Right atrium auricular region (tissue), 2 donors: ENCODE measurements at regions not wholly inside any gene's neighbourhood (a gene's known extent, or its start where the extent isn't known, plus 50 kb on each side); places are given as distances from the start of the nearest gene placed in this dataset.
"Not testable (repeated sequence)": the region's sequence is repeated elsewhere in the genome, so short reads cannot be mapped to it uniquely, and the experiment has no call there.

ENCODE experiments used
- DNase-seq: peaks from one replicate; pipeline ENCODE4 v3.0.0-alpha.2; 2019; ENCODE audit warnings: low spot score
- H3K27ac ChIP-seq, 2 donors: fragments of 200-600 bp; sonication (generic); 1 replicate in 1 of 2; 2 replicates in 1 of 2; pipeline ENCODE4 v1.5.1; 2016 to 2019
- H3K27me3 ChIP-seq, 2 donors: fragments of 200-600 bp; sonication (generic); one replicate each; pipeline versions ENCODE4 v1.5.1 to v1.6.0; 2017 to 2019
- H3K36me3 ChIP-seq: fragments of 200-600 bp; sonication (generic); one replicate; pipeline ENCODE4 v1.5.1; 2016
- H3K4me1 ChIP-seq, 2 donors: fragments of 200-600 bp; sonication (generic); one replicate each; pipeline versions ENCODE4 v1.5.1 to v1.6.0; 2017 to 2019
- H3K4me3 ChIP-seq, 2 donors: fragments of 200-600 bp; sonication (generic); 1 replicate in 1 of 2; 2 replicates in 1 of 2; pipeline ENCODE4 v1.5.1; 2017 to 2019; ENCODE audit warnings: mild to moderate bottlenecking in 1 of 2, moderate library complexity in 1 of 2
- H3K9me3 ChIP-seq, 2 donors: fragments of 200-600 bp; sonication (generic); one replicate each; pipeline ENCODE4 v1.5.1; 2019
- TF ChIP-seq, protein P1 (sequence below), 2 donors: fragments of 200-600 bp; sonication (generic); IDR thresholded peaks; one replicate each; pipeline ENCODE4 v1.5.1; 2019; ENCODE audit warnings: antibody characterized with exemption in 2 of 2

DNA sequence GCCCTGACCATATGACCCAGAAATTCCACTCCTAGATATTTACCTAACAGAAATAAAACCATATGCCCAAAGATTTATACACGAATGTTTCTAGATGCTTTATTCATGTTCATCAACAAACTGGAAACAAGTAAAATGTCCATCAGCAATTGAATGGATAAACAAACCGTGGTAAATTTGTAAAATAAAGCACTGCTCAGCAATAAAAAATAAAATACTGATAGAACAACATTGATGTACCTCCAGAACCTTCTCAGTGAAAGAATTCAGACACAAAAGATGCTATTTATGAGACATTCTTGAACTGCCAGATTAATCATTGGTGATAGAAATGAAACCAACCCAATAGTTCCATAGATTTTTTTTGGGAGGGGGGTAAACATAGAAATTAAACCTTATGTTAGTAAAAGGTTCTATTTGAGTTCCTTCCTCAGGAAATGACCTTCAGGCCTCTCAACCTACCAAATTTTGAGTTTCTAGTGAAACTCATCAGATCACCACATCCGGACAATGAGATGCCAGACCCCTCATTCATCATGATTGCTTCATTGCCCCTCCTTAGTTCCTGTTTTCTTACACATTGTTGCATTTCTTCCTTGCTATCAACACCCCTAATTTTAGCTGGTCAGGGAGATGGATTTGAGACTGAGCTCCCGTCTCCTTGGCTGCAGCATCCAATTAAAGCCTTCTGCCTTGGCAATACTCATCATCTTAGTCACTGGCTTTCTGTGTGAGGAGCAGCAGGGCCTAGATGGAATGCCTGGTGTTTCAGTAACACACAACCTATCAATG lies 203.5 kb downstream of the LPIN1 start:
- Histone ChIP-seq H3K27ac (no peak overlapping the region), H3K4me3 (no peak overlapping the region), H3K27me3 (no peaks in the 10 kb centered on the region), H3K36me3 (no peaks in the 10 kb centered on the region), H3K9me3 (no peaks in the 10 kb centered on the region), H3K4me1 (no peaks in the 10 kb centered on the region)
- DNase-seq, result no peak
- TF ChIP-seq, protein P1, sequence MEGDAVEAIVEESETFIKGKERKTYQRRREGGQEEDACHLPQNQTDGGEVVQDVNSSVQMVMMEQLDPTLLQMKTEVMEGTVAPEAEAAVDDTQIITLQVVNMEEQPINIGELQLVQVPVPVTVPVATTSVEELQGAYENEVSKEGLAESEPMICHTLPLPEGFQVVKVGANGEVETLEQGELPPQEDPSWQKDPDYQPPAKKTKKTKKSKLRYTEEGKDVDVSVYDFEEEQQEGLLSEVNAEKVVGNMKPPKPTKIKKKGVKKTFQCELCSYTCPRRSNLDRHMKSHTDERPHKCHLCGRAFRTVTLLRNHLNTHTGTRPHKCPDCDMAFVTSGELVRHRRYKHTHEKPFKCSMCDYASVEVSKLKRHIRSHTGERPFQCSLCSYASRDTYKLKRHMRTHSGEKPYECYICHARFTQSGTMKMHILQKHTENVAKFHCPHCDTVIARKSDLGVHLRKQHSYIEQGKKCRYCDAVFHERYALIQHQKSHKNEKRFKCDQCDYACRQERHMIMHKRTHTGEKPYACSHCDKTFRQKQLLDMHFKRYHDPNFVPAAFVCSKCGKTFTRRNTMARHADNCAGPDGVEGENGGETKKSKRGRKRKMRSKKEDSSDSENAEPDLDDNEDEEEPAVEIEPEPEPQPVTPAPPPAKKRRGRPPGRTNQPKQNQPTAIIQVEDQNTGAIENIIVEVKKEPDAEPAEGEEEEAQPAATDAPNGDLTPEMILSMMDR (IDR thresholded peaks at IDR 0.05), result no peak

DNA sequence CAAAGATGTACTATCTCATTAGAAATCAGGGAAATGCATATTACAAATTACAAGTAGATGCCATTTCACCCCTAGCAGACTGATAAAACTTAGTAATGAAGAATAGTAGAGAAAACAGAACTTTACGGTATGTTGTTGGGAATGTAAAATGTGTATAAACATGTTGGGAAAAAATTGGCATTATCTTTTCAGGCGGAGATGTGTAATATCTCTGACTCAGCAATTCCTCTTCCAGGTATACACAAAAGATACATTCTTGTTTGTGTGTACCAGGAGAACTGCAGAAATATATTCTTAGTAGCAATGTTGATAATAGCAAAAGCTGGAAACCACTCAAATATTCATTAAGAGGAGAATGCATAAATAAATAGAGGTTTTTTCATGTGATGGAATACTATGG lies 204.5 kb downstream of the LPIN1 start:
- Histone ChIP-seq H3K9me3 (no peaks in the 10 kb centered on the region), H3K4me1 (no peaks in the 10 kb centered on the region), H3K27me3 (no peaks in the 10 kb centered on the region), H3K27ac (no peak overlapping the region), H3K4me3 (no peak overlapping the region), H3K36me3 (no peaks in the 10 kb centered on the region)
- no peak for DNase-seq
- TF ChIP-seq, protein P1 (IDR thresholded peaks at IDR 0.05), result no peak

DNA sequence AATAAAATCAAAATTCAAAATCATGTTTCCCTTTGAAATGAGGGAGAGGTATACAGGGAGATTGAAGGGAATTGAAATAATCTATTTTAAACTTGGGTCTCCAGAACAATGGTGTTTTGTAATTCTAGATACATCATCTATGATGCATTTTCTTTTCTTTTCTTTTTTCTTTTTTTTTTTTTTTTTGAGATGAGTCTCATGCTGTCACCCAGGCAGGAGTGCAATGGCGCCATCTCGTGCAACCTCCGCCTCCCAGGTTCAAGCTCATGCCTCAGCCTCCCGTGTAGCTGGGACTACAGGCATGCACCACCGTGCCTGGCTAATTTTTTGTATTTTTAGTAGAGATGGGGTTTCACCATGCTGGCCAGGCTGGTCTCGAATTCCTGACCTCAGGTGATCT lies 205.1 kb downstream of the LPIN1 start:
- not testable (repeated sequence) for DNase-seq, H3K4me1 ChIP-seq, H3K27ac ChIP-seq, H3K36me3 ChIP-seq, H3K4me3 ChIP-seq, H3K9me3 ChIP-seq, H3K27me3 ChIP-seq

DNA sequence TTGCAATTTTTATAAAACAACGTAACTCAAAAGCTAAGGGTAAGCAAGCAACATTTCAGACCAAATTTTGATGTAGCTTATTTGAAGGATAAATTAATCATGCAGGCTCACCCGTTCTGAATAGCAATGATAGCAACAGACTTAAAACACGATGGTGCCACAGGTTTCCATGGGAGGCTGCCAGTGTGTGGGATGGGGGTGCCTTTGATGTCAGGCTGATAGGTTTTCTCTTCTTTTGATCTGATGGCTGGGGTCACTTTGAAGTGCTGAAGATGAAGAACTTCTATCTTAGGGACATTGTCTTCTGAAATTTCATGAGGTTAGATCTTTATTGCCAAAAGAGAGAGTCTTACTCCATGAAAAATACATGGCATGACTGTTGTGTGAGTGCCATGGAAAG lies 206.8 kb downstream of the LPIN1 start:
- H3K4me3 ChIP-seq, result no peak overlapping the region
- H3K27ac ChIP-seq, result no peak overlapping the region
- TF ChIP-seq, protein P1 (IDR thresholded peaks at IDR 0.05), result no peak
- H3K27me3 ChIP-seq, result no peaks in the 10 kb centered on the region
- no peaks in the 10 kb centered on the region for H3K9me3 ChIP-seq
- DNase-seq, result no peak
- H3K4me1 ChIP-seq, result no peaks in the 10 kb centered on the region
- H3K36me3 ChIP-seq, result no peaks in the 10 kb centered on the region

DNA sequence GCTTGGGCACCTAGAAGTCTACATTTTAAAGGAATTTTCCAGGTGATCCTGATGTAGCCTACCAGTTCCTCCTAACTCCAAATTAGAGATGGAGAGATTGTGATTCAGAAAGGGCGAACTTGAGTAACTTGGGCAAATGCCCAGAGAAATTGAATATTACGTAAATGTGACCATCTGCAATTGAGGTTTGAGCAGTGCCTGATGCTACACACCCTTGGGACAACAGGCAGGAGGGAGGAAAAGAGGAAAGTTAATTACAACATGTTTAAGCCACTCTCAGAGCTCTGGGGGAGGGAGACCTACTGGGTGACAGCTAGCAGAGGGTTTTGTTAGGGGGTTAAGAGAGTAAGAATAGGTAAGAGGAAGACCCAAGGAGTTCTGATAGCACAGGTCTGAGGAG lies 208.9 kb downstream of the LPIN1 start:
- no peak overlapping the region for H3K27ac ChIP-seq
- no peaks in the 10 kb centered on the region for H3K4me1 ChIP-seq
- no peaks in the 10 kb centered on the region for H3K27me3 ChIP-seq
- no peak for DNase-seq
- TF ChIP-seq, protein P1 (IDR thresholded peaks at IDR 0.05), result no peak
- peaks cover 0 to 3% of the 10 kb centered on the region in 2 donors for H3K9me3 ChIP-seq
- H3K36me3 ChIP-seq, result no peaks in the 10 kb centered on the region
- no peak overlapping the region for H3K4me3 ChIP-seq

DNA sequence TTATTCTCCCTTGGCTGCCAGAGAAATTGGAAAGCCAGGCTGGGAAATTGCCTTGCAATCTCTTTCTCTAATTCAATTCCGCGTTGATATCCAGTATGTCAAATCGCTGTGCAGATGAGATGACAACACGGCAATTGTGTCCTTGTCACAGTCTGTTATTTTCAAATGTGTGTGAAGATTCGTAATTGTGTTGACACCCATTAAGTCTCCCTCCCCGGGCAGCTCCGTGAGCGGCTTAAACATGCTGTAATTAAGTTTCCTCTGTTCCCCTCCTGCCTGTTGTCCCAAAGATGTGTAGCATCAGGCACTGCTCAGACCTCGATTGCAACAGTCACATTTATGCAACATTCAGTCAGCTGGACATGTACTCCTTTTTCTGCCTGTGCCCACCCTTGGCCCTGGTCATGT lies 209.5 kb downstream of the LPIN1 start:
- Histone ChIP-seq H3K4me3 (no peak overlapping the region), H3K27ac (no peak overlapping the region), H3K36me3 (no peaks in the 10 kb centered on the region), H3K4me1 (no peaks in the 10 kb centered on the region), H3K9me3 (peaks cover 0 to 3% of the 10 kb centered on the region in 2 donors), H3K27me3 (no peaks in the 10 kb centered on the region)
- DNase-seq, result peak; percentile 68
- TF ChIP-seq, protein P1 (IDR thresholded peaks at IDR 0.05), result no peak
